Panc1 (cell line): ENCODE measurements at regions not wholly inside any gene's neighbourhood (a gene's known extent, or its start where the extent isn't known, plus 50 kb on each side); places are given as distances from the start of the nearest gene placed in this dataset.

Source experiments
- ATAC-seq: fragments of 200-7000 bp; cut with Tn5 transposase; 2 replicates; pipeline ENCODE4 v1.9.1; 2020; ENCODE audit warnings: mild to moderate bottlenecking, moderate library complexity
- BruUV-seq: library from RNA; stranded (reverse); fragments of 400-500 nt; replicated peaks from 2 replicates; lab custom pipeline; 2021; lab: Mats Ljungman, UMichigan
- CTCF ChIA-PET: fragments of 300-600 bp; sonication (Branson Sonifier 250); formaldehyde crosslinking; loops from one replicate; lab custom pipeline; 2022; ENCODE audit warnings: antibody characterized with exemption; lab: Charles Lee
- POLR2A ChIA-PET: fragments of 300-600 bp; sonication (Branson Sonifier 250); formaldehyde crosslinking; loops from one replicate; lab custom pipeline; 2022; ENCODE audit warnings: antibody characterized with exemption; lab: Charles Lee
- DNase-seq: peaks from one replicate; pipeline ENCODE4 v3.0.0-alpha.2; 2010; ENCODE audit warnings: low read depth, low spot score
- H3K27ac ChIP-seq: 2 replicates; pipeline ENCODE4 v1.5.1; 2011; ENCODE audit warnings: mild to moderate bottlenecking, low read length, inconsistent platforms
- H3K27me3 ChIP-seq: fragments of 200-500 bp; sonication (Bioruptor generic); 2 replicates; pipeline ENCODE4 v1.6.0; 2014; ENCODE audit warnings: low read length, inconsistent platforms; ENCODE audit not compliant: control insufficient read depth, insufficient read depth
- H3K36me3 ChIP-seq: fragments of 200-500 bp; sonication (Bioruptor generic); 2 replicates; pipeline ENCODE4 v1.5.1; 2014; ENCODE audit warnings: inconsistent platforms, mild to moderate bottlenecking, low read length, moderate library complexity; ENCODE audit not compliant: control insufficient read depth, insufficient read depth
- H3K4me1 ChIP-seq: 2 replicates; pipeline ENCODE4 v1.5.1; 2011; ENCODE audit warnings: inconsistent platforms, mild to moderate bottlenecking, low read length, moderate library complexity; ENCODE audit not compliant: control insufficient read depth, insufficient read depth
- H3K4me3 ChIP-seq, 2 experiments: 2 replicates each; pipeline ENCODE4 v1.5.1; 2011 to 2012; ENCODE audit warnings: low read depth in 2 of 2, low read length in 2 of 2, mild to moderate bottlenecking in 2 of 2, inconsistent platforms in 1 of 2, moderate library complexity in 1 of 2
- H3K9me3 ChIP-seq: fragments of 200-500 bp; sonication (Bioruptor generic); 2 replicates; pipeline ENCODE4 v1.5.1; 2014; ENCODE audit warnings: low read depth, mild to moderate bottlenecking, inconsistent platforms, low read length, moderate library complexity; ENCODE audit not compliant: control insufficient read depth, insufficient read depth
- CTCF ChIP-seq: fragments of 450-650 bp; IDR thresholded peaks from 2 replicates; pipeline ENCODE4 v1.5.1; 2017; ENCODE audit warnings: mild to moderate bottlenecking
- POLR2AphosphoS5 ChIP-seq: IDR thresholded peaks from 2 replicates; pipeline ENCODE4 v1.6.1; 2012; ENCODE audit warnings: mild to moderate bottlenecking, low read depth, low read length, moderate library complexity
- SIN3A ChIP-seq: IDR thresholded peaks from 2 replicates; pipeline ENCODE4 v1.6.1; 2012; ENCODE audit warnings: low read depth, mild to moderate bottlenecking, low read length, moderate library complexity, borderline replicate concordance; ENCODE audit not compliant: insufficient read depth
- TCF7L2 ChIP-seq: IDR thresholded peaks from 2 replicates; pipeline ENCODE4 v1.6.1; 2011; ENCODE audit warnings: mild to moderate bottlenecking, low read depth, low read length, inconsistent platforms
- in situ Hi-C: cut with HindIII; loops from 2 replicates; pipeline ENCODE4 v1.10.0; 2016; ENCODE audit warnings: low sequenced_read_pairs, low pct_unique_long_range_greater_than_20kb
- intact Hi-C: fragments of 100-400 bp; cut with micrococcal nuclease; formaldehyde crosslinking; loops from one replicate; pipeline ENCODE4 v1.10.0; 2022; ENCODE audit not compliant: unreplicated experiment
- TF ChIP-seq, protein P1 (sequence below), 2 experiments: IDR thresholded peaks; 2 replicates each; pipeline ENCODE4 v1.6.1; 2011 to 2012; ENCODE audit warnings: low read depth in 2 of 2, control low read depth in 1 of 2, low read length in 1 of 2, mild to moderate bottlenecking in 1 of 2, moderate library complexity in 1 of 2; ENCODE audit not compliant: insufficient read depth in 1 of 2

DNA sequence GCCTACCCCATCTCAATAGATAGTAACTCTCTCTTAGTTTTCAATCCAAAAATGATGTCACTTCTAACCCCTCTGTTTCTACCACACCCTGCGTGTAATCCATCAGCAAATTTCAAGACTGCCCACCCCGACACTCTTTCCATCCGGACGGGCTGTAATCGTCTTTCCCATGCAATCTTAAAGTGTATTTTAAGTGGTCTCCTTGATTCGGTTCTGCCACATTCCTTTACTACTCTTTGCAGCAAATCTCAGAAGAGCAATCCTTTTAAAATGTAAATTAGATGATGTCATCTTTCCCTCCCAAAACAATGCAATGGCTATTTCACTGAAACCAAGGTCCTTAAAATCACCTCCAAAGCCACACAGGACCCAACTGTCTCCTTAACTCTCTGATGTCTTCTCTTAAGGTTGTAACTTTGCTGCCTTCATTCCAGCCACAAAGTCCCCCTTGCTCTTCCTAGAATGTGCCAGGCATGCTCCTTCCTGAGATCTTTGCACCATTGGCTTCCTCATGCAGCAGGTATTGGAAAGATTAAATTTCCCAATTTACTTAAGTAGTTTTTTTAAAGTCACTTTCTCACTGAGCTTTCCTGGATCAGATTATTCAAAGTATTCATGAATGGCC, 932.5 kb upstream of the WWC1 start:
- CTCF ChIA-PET = no interaction called here

GRCh38 chr5:167361795-167362194, 929.6 kb upstream of the WWC1 start:
- POLR2A ChIA-PET = no interaction called here

More for the DNA sequence above, 932.5 kb upstream of the WWC1 start:
- Histone ChIP-seq H3K36me3 (no peaks in the 10 kb centered on the region), H3K27ac (no peak overlapping the region), H3K9me3 (no peaks in the 10 kb centered on the region), H3K4me3 (no peak overlapping the region), H3K27me3 (no peaks in the 10 kb centered on the region), H3K4me1 (no peaks in the 10 kb centered on the region)
- no peak for ATAC-seq
- TF ChIP-seq TCF7L2 (no peak), POLR2AphosphoS5 (no peak), SIN3A (no peak), CTCF (no peak)
- TF ChIP-seq, protein P1, sequence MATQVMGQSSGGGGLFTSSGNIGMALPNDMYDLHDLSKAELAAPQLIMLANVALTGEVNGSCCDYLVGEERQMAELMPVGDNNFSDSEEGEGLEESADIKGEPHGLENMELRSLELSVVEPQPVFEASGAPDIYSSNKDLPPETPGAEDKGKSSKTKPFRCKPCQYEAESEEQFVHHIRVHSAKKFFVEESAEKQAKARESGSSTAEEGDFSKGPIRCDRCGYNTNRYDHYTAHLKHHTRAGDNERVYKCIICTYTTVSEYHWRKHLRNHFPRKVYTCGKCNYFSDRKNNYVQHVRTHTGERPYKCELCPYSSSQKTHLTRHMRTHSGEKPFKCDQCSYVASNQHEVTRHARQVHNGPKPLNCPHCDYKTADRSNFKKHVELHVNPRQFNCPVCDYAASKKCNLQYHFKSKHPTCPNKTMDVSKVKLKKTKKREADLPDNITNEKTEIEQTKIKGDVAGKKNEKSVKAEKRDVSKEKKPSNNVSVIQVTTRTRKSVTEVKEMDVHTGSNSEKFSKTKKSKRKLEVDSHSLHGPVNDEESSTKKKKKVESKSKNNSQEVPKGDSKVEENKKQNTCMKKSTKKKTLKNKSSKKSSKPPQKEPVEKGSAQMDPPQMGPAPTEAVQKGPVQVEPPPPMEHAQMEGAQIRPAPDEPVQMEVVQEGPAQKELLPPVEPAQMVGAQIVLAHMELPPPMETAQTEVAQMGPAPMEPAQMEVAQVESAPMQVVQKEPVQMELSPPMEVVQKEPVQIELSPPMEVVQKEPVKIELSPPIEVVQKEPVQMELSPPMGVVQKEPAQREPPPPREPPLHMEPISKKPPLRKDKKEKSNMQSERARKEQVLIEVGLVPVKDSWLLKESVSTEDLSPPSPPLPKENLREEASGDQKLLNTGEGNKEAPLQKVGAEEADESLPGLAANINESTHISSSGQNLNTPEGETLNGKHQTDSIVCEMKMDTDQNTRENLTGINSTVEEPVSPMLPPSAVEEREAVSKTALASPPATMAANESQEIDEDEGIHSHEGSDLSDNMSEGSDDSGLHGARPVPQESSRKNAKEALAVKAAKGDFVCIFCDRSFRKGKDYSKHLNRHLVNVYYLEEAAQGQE (IDR thresholded peaks at IDR 0.05; ENCODE audit: insufficient read depth in 1 of 2, low read depth in 2 of 2, low read length in 1 of 2) = no peak
- in situ Hi-C loops (no loop called here), intact Hi-C loops (no loop called here)
- DNase-seq = no peak
- POLR2A ChIA-PET = no interaction called here
- BruUV-seq = no TSS peak

More at GRCh38 chr5:167361795-167362194, 929.6 kb upstream of the WWC1 start:
- DNase-seq = no peak
- Histone ChIP-seq H3K27me3 (no peaks in the 10 kb centered on the region), H3K4me1 (no peaks in the 10 kb centered on the region), H3K4me3 (no peak overlapping the region), H3K9me3 (no peaks in the 10 kb centered on the region; the same call in 1 of the 2 replicates), H3K36me3 (no peaks in the 10 kb centered on the region), H3K27ac (no peak overlapping the region)
- no TSS peak for BruUV-seq
- in situ Hi-C loops (no loop called here), intact Hi-C loops (no loop called here)
- TF ChIP-seq, protein P1 (IDR thresholded peaks at IDR 0.05; ENCODE audit: insufficient read depth in 1 of 2, low read depth in 2 of 2, low read length in 1 of 2) = no peak
- no peak for TF ChIP-seq POLR2AphosphoS5
- no peak for TF ChIP-seq TCF7L2
- TF ChIP-seq CTCF = no peak
- no peak for TF ChIP-seq SIN3A
- no peak for ATAC-seq
- CTCF ChIA-PET = no interaction called here
